H1 (cell line): ENCODE measurements at regions not wholly inside any gene's neighbourhood (a gene's known extent, or its start where the extent isn't known, plus 50 kb on each side); places are given as distances from the start of the nearest gene placed in this dataset.

Source experiments
- EGR1 ChIP-seq: IDR thresholded peaks from 2 replicates; pipeline ENCODE4 v1.6.1; 2011; ENCODE audit warnings: low read depth, low read length, borderline replicate concordance
- MAX ChIP-seq: IDR thresholded peaks from 2 replicates; pipeline ENCODE4 v1.6.1; 2012; ENCODE audit warnings: inconsistent platforms
- POLR2AphosphoS5 ChIP-seq: IDR thresholded peaks from 2 replicates; pipeline ENCODE4 v1.6.1; 2011; ENCODE audit warnings: low read depth, low read length
- RAD21 ChIP-seq, 2 experiments: IDR thresholded peaks in 1 of 2; conservative IDR thresholded peaks in 1 of 2; 2 replicates each; pipeline ENCODE4 v1.6.1; 2011; ENCODE audit warnings: low read depth in 2 of 2, low read length in 2 of 2, improper control_type of control experiment in 1 of 2, inconsistent platforms in 1 of 2, mild to moderate bottlenecking in 1 of 2, moderate library complexity in 1 of 2
- SIX5 ChIP-seq: IDR thresholded peaks from 2 replicates; pipeline ENCODE4 v1.6.1; 2011; ENCODE audit warnings: mild to moderate bottlenecking, low read depth, low read length
- SP4 ChIP-seq: IDR thresholded peaks from 2 replicates; pipeline ENCODE4 v1.6.1; 2012; ENCODE audit warnings: low read length, inconsistent platforms
- TAF1 ChIP-seq: IDR thresholded peaks from 2 replicates; pipeline ENCODE4 v1.6.1; 2011; ENCODE audit warnings: mild to moderate bottlenecking, low read depth, low read length
- TCF12 ChIP-seq: IDR thresholded peaks from 2 replicates; pipeline ENCODE4 v1.6.1; 2011; ENCODE audit warnings: low read depth, mild to moderate bottlenecking, low read length
- TF ChIP-seq, protein P1 (sequence below): IDR thresholded peaks from 2 replicates; pipeline ENCODE4 v1.6.1; 2011; ENCODE audit warnings: low read depth, mild to moderate bottlenecking, low read length; ENCODE audit not compliant: insufficient read depth
- TF ChIP-seq, protein P2 (sequence below), 3 experiments: IDR thresholded peaks; 1 replicate in 2 of 3; 2 replicates in 1 of 3; pipeline versions ENCODE4 v1.5.1 to v1.6.1; 2011; ENCODE audit warnings: low read length in 3 of 3, mild to moderate bottlenecking in 3 of 3, inconsistent platforms in 2 of 3, low read depth in 1 of 3, moderate library complexity in 1 of 3; ENCODE audit not compliant: insufficient read depth in 1 of 3; ENCODE audit errors: control extremely low read depth in 1 of 3
- TF ChIP-seq, protein P3 (sequence below): IDR thresholded peaks from 2 replicates; pipeline ENCODE4 v1.6.1; 2011; ENCODE audit warnings: low read length, improper control_type of control experiment
- TF ChIP-seq, protein P4 (sequence below): IDR thresholded peaks from 2 replicates; pipeline ENCODE4 v1.6.1; 2012; ENCODE audit warnings: inconsistent platforms

GRCh38 chr4:128565565-128566186 is 243.8 kb upstream of the JADE1 start (continued):
- TF ChIP-seq, protein P1, sequence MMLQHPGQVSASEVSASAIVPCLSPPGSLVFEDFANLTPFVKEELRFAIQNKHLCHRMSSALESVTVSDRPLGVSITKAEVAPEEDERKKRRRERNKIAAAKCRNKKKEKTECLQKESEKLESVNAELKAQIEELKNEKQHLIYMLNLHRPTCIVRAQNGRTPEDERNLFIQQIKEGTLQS: no peak
- TF ChIP-seq, protein P2, sequence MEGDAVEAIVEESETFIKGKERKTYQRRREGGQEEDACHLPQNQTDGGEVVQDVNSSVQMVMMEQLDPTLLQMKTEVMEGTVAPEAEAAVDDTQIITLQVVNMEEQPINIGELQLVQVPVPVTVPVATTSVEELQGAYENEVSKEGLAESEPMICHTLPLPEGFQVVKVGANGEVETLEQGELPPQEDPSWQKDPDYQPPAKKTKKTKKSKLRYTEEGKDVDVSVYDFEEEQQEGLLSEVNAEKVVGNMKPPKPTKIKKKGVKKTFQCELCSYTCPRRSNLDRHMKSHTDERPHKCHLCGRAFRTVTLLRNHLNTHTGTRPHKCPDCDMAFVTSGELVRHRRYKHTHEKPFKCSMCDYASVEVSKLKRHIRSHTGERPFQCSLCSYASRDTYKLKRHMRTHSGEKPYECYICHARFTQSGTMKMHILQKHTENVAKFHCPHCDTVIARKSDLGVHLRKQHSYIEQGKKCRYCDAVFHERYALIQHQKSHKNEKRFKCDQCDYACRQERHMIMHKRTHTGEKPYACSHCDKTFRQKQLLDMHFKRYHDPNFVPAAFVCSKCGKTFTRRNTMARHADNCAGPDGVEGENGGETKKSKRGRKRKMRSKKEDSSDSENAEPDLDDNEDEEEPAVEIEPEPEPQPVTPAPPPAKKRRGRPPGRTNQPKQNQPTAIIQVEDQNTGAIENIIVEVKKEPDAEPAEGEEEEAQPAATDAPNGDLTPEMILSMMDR (IDR thresholded peaks at IDR 0.05; ENCODE audit: control extremely low read depth in 1 of 3, insufficient read depth in 1 of 3, low read depth in 1 of 3, low read length in 3 of 3): peak; percentile 87 to 94 (median 92)
- no peak for TF ChIP-seq EGR1
- TF ChIP-seq TCF12: no peak
- TF ChIP-seq MAX: no peak
- no peak for TF ChIP-seq TAF1
- TF ChIP-seq RAD21 (IDR thresholded peaks at IDR 0.05 in 1 of 2, conservative IDR thresholded peaks at IDR 0.05 in 1 of 2; ENCODE audit: low read depth in 2 of 2, low read length in 2 of 2): peak; percentile 98
- no peak for TF ChIP-seq SIX5
- TF ChIP-seq, protein P3, sequence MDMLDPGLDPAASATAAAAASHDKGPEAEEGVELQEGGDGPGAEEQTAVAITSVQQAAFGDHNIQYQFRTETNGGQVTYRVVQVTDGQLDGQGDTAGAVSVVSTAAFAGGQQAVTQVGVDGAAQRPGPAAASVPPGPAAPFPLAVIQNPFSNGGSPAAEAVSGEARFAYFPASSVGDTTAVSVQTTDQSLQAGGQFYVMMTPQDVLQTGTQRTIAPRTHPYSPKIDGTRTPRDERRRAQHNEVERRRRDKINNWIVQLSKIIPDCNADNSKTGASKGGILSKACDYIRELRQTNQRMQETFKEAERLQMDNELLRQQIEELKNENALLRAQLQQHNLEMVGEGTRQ: no peak
- no peak for TF ChIP-seq SP4
- TF ChIP-seq POLR2AphosphoS5: no peak
- TF ChIP-seq, protein P4, sequence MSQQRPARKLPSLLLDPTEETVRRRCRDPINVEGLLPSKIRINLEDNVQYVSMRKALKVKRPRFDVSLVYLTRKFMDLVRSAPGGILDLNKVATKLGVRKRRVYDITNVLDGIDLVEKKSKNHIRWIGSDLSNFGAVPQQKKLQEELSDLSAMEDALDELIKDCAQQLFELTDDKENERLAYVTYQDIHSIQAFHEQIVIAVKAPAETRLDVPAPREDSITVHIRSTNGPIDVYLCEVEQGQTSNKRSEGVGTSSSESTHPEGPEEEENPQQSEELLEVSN: no peak
